ENCODE measurements at regions not wholly inside any gene's neighbourhood (a gene's known extent, or its start where the extent isn't known, plus 50 kb on each side); places are given as distances from the start of the nearest gene placed in this dataset.

- TF ChIP-seq ZNF416 (tag by site-specific recombination; IDR thresholded peaks at IDR 0.05) (no peak), CTCF (tag by site-specific recombination; IDR thresholded peaks at IDR 0.05) (no peak), TSHZ1 (tag by site-specific recombination; IDR thresholded peaks at IDR 0.05; ENCODE audit: borderline replicate concordance) (no peak), ZNF169 (tag by site-specific recombination; IDR thresholded peaks at IDR 0.05) (no peak), ZNF354C (tag by site-specific recombination; IDR thresholded peaks at IDR 0.05; ENCODE audit: borderline replicate concordance, low read depth) (no peak), SETDB1 (IDR thresholded peaks at IDR 0.05; ENCODE audit: insufficient read length, low read length) (no peak), ZSCAN23 (tag by site-specific recombination; IDR thresholded peaks at IDR 0.05) (no peak)
- TF ChIP-seq, protein P1, sequence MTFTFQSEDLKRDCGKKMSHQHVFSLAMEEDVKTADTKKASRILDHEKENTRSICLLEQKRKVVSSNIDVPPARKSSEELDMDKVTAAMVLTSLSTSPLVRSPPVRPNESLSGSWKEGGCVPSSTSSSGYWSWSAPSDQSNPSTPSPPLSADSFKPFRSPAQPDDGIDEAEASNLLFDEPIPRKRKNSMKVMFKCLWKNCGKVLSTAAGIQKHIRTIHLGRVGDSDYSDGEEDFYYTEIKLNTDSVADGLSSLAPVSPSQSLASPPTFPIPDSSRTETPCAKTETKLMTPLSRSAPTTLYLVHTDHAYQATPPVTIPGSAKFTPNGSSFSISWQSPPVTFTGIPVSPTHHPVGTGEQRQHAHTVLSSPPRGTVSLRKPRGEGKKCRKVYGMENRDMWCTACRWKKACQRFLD (tag by site-specific recombination; IDR thresholded peaks at IDR 0.05) = no peak
These were observed 63.0 kb upstream of the NXT1 start for GRCh38 chr20:23287354-23288190.
